HG02870 (cell line): ENCODE measurements at regions not wholly inside any gene's neighbourhood (a gene's known extent, or its start where the extent isn't known, plus 50 kb on each side); places are given as distances from the start of the nearest gene placed in this dataset.
A peak's percentile ranks its signal among the peaks of the same experiment; 100 is the strongest.
"Not testable (repeated sequence)": the region's sequence is repeated elsewhere in the genome, so short reads cannot be mapped to it uniquely, and the experiment has no call there.

ENCODE experiments used
- ATAC-seq: cut with Tn5 transposase; IDR thresholded peaks from one replicate; pipeline ENCODE4 v1.9.1; 2021; ENCODE audit warnings: mild to moderate bottlenecking, moderate library complexity; ENCODE audit not compliant: unreplicated experiment

DNA sequence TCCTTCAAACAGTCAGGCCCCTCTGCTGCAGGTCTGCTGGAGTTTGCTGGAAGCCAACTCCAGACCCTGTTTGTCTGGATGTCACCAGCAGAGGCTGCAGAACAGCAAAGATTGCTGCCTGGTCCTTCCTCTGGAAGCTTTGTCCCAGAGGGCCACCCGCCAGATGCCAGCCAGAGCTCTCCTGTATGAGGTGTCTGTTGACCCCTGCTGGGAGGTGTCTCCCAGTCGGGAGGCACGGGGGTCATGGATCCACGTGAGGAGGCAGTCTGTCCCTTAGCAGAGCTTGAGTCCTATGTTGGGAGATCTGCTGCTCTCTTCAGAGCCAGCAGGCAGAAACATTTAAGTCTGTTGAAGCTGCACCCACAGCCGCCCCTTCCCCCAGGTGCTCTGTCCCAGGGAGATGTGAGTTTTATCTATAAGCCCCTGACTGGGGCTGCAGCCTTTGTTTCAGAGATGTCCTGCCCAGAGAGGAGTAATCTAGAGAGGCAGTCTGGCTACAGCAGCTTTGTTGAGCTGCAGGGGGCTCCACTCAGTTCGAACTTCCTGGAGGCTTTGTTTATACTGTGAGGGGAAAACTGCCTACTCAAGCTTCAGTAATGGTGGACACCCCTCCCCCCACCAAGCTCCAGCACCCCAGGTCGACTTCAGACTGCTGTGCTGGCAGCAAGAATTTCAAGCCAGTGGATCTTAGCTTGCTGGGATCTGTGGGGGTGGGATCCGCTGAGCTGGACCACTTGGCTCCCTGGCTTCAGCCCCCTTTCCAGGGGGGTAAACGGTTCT, 72.1 kb downstream of the OGFRL1 start:
- ATAC-seq: not testable (repeated sequence)

DNA sequence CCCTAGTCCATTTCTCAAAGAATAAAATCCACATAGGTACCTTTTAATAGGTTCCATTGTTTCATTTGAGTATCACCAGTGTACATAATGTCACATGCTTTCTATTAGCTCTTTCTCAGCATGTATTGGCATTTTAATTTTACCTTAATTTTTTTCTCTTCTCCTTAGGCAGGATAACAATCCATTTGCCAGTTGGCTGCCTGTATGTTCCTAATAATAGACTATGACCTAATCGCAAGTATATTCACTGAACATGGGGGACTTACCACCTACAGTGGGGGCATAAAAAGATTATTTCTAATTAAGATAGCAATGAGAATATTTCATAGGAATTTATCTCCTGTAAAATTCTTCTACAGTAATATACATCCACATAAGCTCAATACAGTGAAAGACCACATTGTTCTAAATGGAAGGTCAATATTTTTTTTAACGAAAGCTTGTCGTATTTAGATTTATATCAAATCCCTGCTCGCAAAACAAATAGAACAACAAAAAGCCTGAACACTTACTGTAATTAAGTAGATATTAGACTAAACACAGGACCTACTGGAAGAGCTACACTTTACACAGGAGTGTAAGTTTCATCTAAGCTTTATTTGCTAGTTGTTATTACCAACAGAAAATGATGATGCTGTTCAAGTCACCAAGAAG, 76.4 kb downstream of the OGFRL1 start:
- no peak for ATAC-seq

DNA sequence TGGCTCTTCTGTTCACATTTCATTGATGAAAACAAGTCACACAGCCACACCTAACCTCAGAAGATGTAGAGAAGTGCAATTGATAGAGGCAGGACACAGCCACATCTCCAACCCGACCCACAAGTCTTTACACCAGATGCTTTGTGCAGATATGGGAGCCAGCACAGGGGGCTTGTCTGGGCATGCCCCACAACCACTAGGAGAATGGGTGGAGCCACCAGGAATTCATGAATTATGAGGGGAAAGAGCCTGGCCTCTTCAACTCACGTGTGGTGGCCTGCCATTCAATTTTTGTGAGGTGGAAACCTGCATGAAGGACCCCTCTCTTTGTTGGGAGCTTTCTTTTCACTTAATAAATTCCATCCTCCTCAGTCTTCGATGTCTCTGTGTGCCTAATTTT, 79.1 kb downstream of the OGFRL1 start:
- ATAC-seq: no peak

DNA sequence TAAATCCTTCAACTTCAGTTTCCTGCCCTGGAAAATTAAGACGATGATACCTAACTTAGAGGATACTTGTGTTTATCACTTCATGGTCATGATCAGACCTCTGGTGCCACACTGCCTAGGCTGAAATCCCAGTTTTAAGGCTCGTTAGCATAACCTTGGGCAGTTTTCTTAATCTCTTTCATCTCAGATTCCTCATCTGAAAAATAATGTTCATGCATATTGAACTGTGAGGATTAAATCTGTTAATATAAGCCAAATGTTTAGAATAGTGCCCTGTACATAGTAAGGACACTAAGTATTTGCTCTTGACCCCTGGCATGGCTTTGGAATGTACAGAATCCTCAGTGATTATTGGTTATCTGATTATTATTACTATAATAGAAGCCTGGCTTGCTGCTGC, 79.7 kb downstream of the OGFRL1 start:
- no peak for ATAC-seq

DNA sequence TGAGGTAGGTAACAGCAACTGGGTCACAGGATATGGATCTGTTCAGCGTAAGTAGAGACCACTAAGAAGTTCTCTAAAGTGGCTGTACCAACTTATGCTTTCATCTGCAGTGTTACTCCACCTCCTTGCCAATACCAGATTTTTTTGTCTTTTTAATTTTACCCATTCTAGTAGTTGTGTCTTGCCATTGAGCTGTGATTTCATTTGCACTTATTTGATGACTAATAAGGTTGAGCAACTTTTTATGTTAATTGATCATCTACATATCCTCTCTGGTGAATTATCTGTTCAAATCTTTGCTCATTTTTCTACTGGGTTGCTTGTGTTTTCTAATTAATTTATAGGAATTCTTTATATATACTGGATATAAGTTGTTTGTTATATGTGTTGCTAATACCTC, 82.9 kb downstream of the OGFRL1 start:
- ATAC-seq: no peak

DNA sequence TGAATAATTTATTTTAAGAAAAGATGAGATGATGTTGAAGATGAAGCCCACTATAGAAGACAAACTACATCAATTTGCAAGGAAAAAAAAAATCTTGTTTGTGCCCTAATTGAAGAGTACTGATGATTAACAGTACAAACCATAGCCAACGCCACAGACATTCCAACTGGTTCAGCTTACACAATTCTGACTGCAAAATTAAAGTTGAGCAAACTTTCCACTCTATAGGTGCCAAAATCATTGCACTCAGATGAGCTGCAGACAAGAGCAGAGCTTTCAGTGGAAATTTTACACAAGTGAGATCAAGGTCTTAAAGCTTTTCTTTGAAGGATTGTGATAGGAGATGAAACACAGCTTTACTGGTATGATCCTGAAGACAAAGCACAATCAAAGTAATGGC, 85.3 kb downstream of the OGFRL1 start:
- ATAC-seq: no peak

DNA sequence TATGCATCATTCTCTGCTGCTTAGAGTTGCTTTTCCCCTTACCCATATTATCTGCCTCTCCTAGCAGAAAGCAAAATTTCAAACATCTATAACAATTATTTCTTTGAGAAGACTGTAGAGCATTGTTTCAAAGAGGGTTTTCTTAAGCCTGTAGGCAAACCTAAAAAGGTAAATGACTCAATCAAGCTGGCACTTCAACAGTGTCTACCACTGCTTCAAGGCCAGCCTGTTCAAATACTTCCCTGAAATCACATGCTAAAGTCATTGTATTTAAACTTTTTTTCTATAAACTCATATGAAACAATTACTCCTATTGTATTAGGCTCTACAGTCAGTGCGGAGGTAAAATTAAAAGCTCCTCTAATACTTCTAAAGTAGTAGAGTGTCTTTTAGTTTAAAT, 87.1 kb downstream of the OGFRL1 start:
- ATAC-seq: no peak

DNA sequence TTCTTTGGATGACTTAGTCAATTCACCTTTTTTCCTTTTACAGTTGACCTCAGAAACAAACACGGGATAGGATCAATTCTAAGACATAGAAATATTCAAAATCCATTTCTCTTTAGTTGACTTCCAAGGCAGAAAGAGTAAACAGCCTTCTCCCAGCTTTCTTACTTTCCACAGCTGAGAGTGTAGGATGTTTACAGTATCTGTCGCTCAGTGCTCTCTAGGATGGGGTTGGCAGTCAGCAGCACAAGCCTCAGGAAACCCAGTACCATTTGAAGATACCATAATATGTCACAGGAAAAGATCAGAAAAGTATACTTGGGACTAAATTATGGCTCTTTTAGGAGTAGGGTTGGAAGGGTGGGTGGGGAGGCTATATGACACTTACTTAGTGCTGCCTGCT, 88.2 kb downstream of the OGFRL1 start:
- ATAC-seq: no peak

DNA sequence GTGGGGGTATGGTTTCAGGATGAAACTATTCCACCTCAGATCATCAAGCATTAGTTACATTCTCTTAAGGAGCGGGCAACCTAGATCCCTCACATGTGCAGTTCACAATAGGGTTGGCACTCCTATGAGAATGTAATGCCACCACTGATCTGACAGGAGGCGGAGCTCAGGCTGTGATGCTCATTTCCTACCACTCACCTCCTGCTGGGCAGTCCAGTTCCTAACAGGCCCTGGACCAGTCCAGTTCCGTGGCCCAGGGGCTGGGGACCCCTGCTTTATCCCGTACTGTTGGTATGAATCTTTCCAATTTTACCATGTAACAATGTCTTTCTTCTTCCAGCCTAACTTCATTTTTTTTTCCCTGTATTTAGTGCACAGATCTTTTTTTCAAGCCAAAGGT, 94.9 kb downstream of the OGFRL1 start:
- no peak for ATAC-seq

DNA sequence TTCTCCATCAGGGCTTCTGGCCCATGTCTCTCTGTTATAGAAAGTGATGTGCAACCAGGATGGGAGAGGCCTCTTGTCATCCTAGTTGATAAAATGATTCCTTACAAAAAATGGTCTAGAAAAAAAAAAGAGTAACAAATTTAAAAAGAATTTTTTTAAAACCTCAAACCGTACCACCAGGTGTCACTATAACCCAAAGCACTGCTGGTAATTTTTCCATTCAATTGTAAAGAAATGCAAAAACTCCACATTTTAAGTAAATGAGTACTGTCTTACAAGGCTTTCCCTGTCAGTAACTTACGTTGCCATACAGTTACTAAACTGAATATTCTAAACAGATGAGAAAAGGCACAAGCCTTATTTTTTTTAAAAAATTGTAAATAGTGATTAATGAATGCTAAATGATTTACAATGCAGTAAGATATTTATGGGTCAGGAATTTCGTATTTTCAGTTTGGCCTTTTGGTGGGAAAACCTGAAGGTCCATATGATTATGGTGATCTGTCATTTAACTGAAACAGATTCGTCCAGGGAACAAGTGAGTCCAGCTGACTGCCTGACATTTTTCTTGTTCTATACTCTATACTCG, 95.4 kb downstream of the OGFRL1 start:
- ATAC-seq: no peak

DNA sequence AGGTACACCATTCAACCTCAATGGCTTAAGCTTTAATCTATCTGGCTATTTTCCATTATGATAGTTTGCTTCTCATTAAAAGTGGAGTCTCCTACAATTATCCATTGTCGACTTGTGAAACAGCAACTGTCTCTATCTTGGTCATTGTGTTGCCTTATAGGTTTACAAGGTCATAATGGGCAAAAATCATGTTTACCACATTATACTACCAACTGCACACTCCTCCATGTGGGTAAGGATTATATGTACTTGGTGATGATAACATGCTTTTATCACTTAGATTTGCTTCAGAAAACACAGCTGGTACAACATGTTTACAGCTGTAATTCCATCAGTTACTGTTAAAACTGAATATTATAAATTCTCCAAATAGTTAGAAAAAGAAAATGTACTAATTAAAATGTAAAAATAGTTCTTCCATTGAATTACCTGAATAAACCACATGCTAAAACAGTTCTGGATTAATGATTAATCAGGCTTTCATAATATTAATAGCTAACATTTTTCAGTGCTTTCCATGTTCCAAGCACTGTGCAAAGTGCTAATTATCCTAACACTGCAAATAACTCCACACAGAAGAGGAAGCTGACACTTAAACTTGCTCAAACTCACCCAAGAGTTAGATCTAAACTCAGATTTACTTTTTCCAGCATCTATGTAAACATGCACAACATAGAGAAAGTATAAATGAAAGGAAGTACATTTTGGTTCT, 96.7 kb downstream of the OGFRL1 start:
- no peak for ATAC-seq

DNA sequence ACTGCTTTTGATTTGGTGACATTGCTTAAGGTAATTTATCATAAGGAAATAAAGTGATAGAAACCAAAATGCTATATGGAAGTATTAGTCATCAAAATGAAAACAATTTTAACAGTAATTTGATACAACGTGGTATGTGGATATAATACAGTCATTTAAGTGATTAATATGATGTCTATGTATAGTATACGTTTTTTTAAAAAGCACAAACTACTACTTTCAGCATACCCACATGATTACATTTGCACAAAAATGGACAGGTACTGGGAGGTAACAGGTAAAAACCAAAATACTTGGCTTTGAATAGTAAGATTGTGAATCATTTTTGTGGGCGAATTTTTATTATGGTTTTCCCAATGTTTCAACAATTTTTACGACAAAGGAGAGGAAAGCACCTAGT, 97.6 kb downstream of the OGFRL1 start:
- no peak for ATAC-seq

DNA sequence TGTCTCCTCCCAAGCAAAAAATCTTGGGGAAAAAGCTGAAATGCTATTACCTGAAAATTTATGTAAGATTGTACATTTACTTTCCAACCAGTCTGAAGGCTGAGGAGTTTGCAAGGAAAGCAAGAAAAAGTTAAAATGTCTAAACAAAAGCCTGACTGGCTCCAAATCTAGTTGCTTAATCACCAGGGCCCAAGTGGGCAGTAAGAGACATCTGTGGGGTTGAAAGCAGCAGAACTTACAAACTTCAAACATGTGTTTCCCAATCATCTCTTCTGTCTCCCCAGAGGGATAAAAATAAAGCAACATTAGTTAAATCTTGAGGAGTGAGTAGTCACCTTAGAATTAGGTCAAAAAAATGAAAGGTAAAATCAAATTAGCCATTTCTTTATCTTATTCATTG, 98.6 kb downstream of the OGFRL1 start:
- no peak for ATAC-seq

DNA sequence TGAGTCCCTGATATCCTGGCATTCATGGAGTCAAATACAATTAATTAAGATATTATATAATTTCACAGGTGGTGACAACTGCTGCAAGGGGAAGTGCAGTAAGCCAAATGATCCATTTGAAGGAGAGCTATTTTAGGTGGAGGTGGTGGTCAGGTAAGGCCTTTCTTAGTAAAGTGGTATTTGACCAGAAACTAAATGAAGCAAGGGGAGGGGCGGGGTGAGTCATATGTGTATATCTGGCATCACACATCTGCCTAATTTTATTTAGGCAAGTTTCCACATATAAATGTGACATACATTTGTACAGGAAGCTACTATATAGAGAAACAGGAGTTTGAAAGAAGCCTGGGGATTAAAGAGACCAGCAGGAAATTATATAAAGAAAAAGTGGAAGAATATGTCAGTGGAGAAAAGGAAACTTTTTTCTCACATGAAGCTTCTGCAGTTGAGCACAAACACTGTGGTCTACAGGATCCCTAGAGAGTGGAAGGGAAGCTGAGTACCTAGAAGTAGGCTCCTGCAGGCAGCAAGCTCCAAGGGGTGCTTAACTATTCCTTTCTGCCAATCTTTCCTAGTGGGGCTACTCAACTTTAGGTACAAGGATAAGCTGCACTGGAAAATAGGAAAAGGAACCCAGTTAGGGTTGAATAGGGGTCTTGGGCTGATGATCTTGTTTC, 99.6 kb downstream of the OGFRL1 start:
- ATAC-seq: peak; percentile 48

DNA sequence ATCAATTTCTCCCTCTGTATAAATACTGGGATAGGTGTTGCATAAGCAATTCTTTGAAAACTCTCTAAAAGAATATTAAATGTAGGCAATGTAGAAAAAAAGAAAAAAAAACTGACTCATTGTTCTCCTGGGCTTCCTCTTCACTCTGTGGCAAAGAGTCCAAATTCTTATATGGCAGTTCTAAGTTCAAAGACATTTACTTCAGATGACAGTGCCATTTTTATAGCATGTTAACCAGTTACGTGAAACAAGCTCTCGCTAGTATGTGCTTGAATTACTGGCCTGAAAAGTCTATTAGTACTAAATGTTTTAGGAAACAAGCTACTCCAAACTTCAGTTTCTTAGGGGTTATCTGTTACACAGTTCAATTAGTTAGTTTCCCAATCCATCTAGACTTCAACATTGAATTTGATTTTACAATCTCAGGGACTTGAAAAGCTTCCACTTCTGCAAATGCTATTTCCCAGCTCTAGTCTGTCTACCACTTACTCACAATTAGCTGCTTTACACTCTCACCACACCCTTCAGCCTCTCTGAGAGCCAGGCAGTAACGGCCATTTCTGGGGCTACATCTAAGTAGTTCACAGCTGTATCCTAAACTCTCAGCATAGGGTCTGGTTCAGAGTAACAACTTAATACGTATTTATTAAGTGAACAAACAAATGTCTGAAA, 100.4 kb downstream of the OGFRL1 start:
- ATAC-seq: no peak

DNA sequence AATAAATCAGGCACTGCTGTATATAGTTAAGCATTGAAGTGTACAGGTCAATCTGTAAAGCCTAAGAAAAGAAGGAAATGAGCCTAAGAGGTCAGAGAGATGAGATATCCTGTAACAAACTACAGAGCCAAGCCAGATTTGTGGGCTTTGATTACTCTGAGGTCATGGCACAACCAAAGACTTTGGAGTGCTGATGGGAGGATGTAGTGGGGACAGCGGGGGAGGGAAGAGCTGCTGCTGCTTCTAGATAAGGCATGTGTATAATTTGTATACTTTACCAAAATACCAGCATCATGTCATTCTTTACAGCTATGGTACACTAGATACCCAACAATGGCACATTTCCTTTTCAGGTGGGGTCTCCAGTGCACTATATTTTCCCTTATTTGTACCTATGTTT, 102.5 kb downstream of the OGFRL1 start:
- ATAC-seq: no peak

DNA sequence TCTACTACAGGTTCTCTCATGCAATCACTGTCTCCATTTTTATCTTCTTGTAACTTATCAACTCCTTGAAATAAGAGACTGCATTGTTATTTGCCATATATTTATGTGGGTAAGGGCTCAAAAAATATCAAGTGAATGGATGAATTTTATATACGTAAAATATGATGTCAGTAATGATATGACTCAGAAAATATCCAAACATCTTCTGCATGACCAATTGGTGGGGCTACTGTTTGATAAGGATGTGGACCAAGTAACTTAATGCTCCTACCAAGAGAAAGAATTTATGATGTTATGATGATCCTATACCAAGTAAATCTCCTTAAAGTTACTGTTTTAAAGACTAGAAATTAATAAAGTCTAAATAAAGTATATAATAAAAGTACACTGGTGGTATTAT, 103.7 kb downstream of the OGFRL1 start:
- no peak for ATAC-seq

DNA sequence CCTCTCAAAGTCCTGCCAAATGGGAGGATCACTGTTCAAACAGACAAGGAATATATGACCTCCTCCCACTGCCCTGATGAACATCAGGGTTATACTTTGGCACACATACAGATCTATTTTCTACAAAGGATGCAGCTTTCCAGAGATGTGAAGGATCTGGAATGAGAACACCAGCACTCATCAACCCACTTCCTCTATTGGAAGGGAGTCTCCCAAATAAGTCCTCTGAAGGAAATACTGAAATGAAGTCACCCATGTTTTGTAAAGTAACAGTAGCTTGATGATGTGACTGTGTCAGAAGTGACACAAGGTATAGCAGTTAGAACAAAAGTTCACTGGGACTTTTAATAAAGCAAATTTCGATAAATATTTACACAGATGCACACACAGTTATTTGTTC, 104.9 kb downstream of the OGFRL1 start:
- no peak for ATAC-seq

DNA sequence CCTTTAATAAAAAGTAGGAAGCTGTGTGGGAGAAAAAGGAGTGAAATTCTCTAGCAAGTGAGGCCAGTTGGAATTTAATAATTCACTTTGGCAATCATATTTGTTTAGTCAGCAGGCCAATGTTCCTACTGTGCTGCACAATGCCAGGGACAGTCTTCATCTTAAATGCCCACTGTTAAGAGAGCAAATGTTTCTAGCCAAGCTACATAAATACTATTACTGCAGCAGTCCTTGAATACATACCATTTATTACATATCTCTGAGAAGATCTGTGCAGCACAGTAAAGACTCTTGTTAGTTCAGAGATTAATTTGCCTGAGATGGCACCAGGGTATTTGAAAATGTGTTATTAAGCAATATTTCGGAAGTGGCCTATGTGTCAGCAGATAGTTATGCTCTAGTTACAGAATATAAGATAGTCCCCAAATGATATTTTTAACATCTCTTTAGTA, 105.4 kb downstream of the OGFRL1 start:
- ATAC-seq: no peak

DNA sequence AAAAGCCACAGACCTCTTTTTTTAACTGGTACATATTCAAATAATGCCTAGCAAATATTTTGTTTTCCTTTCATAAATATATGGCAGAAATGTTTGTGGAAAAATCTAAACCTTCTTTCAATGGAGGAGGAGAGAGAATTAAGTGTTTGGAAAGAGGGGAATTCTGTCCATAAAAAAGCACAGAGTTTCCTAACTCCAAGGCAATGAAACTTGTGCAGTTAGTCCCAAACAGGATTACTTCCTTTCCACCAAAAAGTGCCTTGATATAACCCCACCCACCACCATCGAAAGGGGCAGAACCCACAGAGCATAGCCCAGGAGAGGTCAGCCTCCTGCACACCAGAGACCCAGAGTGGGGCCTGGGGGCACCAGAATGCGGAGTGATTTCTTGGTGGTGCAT, 106.3 kb downstream of the OGFRL1 start:
- no peak for ATAC-seq
